Prostate gland (tissue), 2 donors: ENCODE measurements at regions not wholly inside any gene's neighbourhood (a gene's known extent, or its start where the extent isn't known, plus 50 kb on each side); places are given as distances from the start of the nearest gene placed in this dataset.

Source experiments
- POLR2A ChIP-seq: fragments of 450-650 bp; IDR thresholded peaks from one replicate; pipeline ENCODE4 v1.6.1; 2016; ENCODE audit warnings: antibody characterized with exemption, mild to moderate bottlenecking
- POLR2AphosphoS5 ChIP-seq: sonication (generic); formaldehyde crosslinking; IDR thresholded peaks from one replicate; pipeline ENCODE4 v1.6.1; 2017; ENCODE audit warnings: antibody characterized with exemption
- TF ChIP-seq, protein P1 (sequence below), 4 experiments: fragments of 200-600 bp in 2 of 4; fragments of 450-650 bp in 2 of 4; sonication (generic) in 2 of 4; IDR thresholded peaks; 1 replicate in 3 of 4; 2 replicates in 1 of 4; pipeline ENCODE4 v1.5.1; 2016 to 2019; ENCODE audit warnings: antibody characterized with exemption in 4 of 4, mild to moderate bottlenecking in 2 of 4, moderate library complexity in 2 of 4

DNA sequence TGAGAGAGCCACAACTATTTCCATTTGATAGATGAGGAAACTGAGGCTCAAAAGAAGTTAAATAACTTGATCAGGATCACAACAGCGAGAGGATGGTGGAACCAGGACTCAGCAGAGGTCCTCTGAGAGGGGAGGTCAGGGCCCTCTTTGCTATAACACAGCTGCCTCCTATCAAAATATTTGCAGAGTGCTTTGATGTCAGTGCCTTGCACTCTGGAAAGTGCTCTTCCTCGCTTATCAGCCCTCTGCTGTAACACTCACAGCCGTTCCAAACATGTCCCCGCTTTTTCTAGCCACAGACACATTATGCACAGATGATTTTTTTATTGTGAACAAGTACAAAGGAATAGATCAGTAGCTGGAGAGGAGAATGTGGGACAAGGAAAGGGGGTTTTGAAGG is 71.8 kb upstream of the ARHGAP29 start:
- TF ChIP-seq, protein P1, sequence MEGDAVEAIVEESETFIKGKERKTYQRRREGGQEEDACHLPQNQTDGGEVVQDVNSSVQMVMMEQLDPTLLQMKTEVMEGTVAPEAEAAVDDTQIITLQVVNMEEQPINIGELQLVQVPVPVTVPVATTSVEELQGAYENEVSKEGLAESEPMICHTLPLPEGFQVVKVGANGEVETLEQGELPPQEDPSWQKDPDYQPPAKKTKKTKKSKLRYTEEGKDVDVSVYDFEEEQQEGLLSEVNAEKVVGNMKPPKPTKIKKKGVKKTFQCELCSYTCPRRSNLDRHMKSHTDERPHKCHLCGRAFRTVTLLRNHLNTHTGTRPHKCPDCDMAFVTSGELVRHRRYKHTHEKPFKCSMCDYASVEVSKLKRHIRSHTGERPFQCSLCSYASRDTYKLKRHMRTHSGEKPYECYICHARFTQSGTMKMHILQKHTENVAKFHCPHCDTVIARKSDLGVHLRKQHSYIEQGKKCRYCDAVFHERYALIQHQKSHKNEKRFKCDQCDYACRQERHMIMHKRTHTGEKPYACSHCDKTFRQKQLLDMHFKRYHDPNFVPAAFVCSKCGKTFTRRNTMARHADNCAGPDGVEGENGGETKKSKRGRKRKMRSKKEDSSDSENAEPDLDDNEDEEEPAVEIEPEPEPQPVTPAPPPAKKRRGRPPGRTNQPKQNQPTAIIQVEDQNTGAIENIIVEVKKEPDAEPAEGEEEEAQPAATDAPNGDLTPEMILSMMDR (IDR thresholded peaks at IDR 0.05): no peak
- TF ChIP-seq POLR2AphosphoS5 (no peak), POLR2A (no peak)
